ENCODE measurements at regions not wholly inside any gene's neighbourhood (a gene's known extent, or its start where the extent isn't known, plus 50 kb on each side); places are given as distances from the start of the nearest gene placed in this dataset.

DNA sequence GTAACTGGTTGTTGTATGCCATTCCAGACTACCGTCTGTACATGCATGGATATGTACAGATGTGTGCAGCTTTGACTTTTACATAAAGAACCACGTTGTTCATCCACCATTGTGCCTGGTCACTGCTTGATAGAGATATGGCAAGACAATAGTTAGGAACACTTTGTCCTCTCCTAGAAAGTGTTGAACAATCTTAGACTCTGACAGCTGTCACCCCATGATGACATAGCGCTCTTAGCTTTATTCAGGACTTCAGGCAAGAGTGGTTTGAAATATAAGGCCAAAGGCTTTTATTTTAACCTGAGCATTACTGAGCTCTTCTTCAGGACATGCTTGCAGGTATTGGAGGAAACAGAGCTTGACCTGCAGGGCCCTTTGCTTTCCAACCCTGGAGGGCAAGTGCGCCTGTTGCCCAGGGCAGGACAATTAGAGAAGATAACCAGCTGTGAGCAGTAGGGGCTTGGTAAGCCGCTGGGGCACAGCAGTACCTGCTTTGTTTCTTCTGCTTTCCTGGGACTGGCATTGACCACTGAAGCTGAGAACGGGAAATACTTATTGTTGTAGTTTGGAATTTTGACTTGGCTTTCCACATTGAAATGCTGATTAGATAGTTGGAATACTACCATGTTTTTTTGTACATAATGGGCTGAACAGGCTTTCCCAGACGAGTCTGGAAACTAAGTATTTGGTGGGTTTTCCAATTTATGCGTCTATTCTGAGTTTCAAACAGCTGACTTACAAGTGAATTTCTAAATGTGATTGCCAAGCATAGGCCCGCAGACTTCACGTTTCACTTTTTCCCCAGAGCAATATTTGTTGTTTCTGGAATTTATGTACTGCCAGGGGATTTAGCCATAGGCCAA lies 51.1 kb downstream of the GARRE1 start:
- FAIRE-seq = no peak
- no peaks in the 10 kb centered on the region for H3K9me3 Mint-ChIP-seq (ENCODE audit: unreplicated experiment)

GRCh38 chr19:34306213-34306661 lies 51.9 kb downstream of the GARRE1 start:
- Histone ChIP-seq H4K20me1 (ENCODE audit: insufficient read depth, low read length) (peaks cover 22% of the 10 kb centered on the region), H3K79me2 (ENCODE audit: insufficient read depth, low read length) (peaks cover 51% of the 10 kb centered on the region), H3K27ac (ENCODE audit: low read depth, low read length) (no peak overlapping the region), H3K36me3 (ENCODE audit: insufficient read depth, low read length) (peaks cover 18% of the 10 kb centered on the region), H3K9me3 (ENCODE audit: insufficient read depth, low read depth, low read length) (no peaks in the 10 kb centered on the region), H3K9ac (ENCODE audit: low read length) (no peak overlapping the region), H3K4me1 (ENCODE audit: insufficient read depth, low read length) (no peaks in the 10 kb centered on the region), H3K4me2 (ENCODE audit: low read length) (no peak overlapping the region), H3K4me3 (ENCODE audit: insufficient read depth, low read depth, low read length) (no peak overlapping the region), H3K27me3 (ENCODE audit: insufficient read depth, low read length) (no peaks in the 10 kb centered on the region), H2AFZ (ENCODE audit: low read depth, low read length) (no peak overlapping the region)
- H3K4me1 Mint-ChIP-seq (ENCODE audit: low read depth, unreplicated experiment) = peaks cover 8% of the 10 kb centered on the region
- H3K36me3 Mint-ChIP-seq (ENCODE audit: low read depth, unreplicated experiment) = peaks cover 11% of the 10 kb centered on the region
- FAIRE-seq (no peak), DNase-seq (ENCODE audit: low read depth) (no peak)
- peak overlapping the region; percentile 34 for H3K27ac Mint-ChIP-seq (ENCODE audit: unreplicated experiment)
- H3K27me3 Mint-ChIP-seq (ENCODE audit: low read depth, unreplicated experiment) = no peaks in the 10 kb centered on the region
- TF ChIP-seq, protein P1, sequence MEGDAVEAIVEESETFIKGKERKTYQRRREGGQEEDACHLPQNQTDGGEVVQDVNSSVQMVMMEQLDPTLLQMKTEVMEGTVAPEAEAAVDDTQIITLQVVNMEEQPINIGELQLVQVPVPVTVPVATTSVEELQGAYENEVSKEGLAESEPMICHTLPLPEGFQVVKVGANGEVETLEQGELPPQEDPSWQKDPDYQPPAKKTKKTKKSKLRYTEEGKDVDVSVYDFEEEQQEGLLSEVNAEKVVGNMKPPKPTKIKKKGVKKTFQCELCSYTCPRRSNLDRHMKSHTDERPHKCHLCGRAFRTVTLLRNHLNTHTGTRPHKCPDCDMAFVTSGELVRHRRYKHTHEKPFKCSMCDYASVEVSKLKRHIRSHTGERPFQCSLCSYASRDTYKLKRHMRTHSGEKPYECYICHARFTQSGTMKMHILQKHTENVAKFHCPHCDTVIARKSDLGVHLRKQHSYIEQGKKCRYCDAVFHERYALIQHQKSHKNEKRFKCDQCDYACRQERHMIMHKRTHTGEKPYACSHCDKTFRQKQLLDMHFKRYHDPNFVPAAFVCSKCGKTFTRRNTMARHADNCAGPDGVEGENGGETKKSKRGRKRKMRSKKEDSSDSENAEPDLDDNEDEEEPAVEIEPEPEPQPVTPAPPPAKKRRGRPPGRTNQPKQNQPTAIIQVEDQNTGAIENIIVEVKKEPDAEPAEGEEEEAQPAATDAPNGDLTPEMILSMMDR (IDR thresholded peaks at IDR 0.05; ENCODE audit: insufficient read depth, low read depth, low read length) = no peak
- TF ChIP-seq EZH2 (IDR thresholded peaks at IDR 0.05; ENCODE audit: insufficient read depth, low read length) = no peak
- no peak overlapping the region for H3K4me3 Mint-ChIP-seq (ENCODE audit: unreplicated experiment)
- H3K9me3 Mint-ChIP-seq (ENCODE audit: unreplicated experiment) = no peaks in the 10 kb centered on the region

More for the DNA sequence above, 51.1 kb downstream of the GARRE1 start:
- Histone ChIP-seq H3K79me2 (ENCODE audit: insufficient read depth, low read length) (peaks cover 47% of the 10 kb centered on the region), H3K9ac (ENCODE audit: low read length) (no peak overlapping the region), H4K20me1 (ENCODE audit: insufficient read depth, low read length) (peaks cover 22% of the 10 kb centered on the region), H3K9me3 (ENCODE audit: insufficient read depth, low read depth, low read length) (no peaks in the 10 kb centered on the region), H3K36me3 (ENCODE audit: insufficient read depth, low read length) (peaks cover 18% of the 10 kb centered on the region), H3K27me3 (ENCODE audit: insufficient read depth, low read length) (no peaks in the 10 kb centered on the region), H2AFZ (ENCODE audit: low read depth, low read length) (no peak overlapping the region), H3K4me1 (ENCODE audit: insufficient read depth, low read length) (no peaks in the 10 kb centered on the region), H3K27ac (ENCODE audit: low read depth, low read length) (no peak overlapping the region), H3K4me3 (ENCODE audit: insufficient read depth, low read depth, low read length) (no peak overlapping the region), H3K4me2 (ENCODE audit: low read length) (no peak overlapping the region)
- Mint-ChIP-seq H3K4me1 (ENCODE audit: low read depth, unreplicated experiment) (peaks cover 8% of the 10 kb centered on the region), H3K27ac (ENCODE audit: unreplicated experiment) (peak overlapping the region; percentile 34), H3K27me3 (ENCODE audit: low read depth, unreplicated experiment) (no peaks in the 10 kb centered on the region), H3K4me3 (ENCODE audit: unreplicated experiment) (no peak overlapping the region), H3K36me3 (ENCODE audit: low read depth, unreplicated experiment) (peaks cover 12% of the 10 kb centered on the region)
- DNase-seq (ENCODE audit: low read depth) = peak; percentile 25
- TF ChIP-seq, protein P1 (IDR thresholded peaks at IDR 0.05; ENCODE audit: insufficient read depth, low read depth, low read length) = no peak
- TF ChIP-seq EZH2 (IDR thresholded peaks at IDR 0.05; ENCODE audit: insufficient read depth, low read length) = no peak

- H4K20me1 ChIP-seq (ENCODE audit: insufficient read depth, low read length) = peaks cover 22% of the 10 kb centered on the region
Observed at GRCh38 chr19:34306824-34307223, 52.5 kb downstream of the GARRE1 start.

More at GRCh38 chr19:34306824-34307223, 52.5 kb downstream of the GARRE1 start:
- Histone ChIP-seq H3K79me2 (ENCODE audit: insufficient read depth, low read length) (peaks cover 54% of the 10 kb centered on the region), H3K27me3 (ENCODE audit: insufficient read depth, low read length) (no peaks in the 10 kb centered on the region), H3K9ac (ENCODE audit: low read length) (no peak overlapping the region), H3K36me3 (ENCODE audit: insufficient read depth, low read length) (peaks cover 18% of the 10 kb centered on the region), H3K4me2 (ENCODE audit: low read length) (no peak overlapping the region), H3K4me1 (ENCODE audit: insufficient read depth, low read length) (no peaks in the 10 kb centered on the region), H3K27ac (ENCODE audit: low read depth, low read length) (no peak overlapping the region), H2AFZ (ENCODE audit: low read depth, low read length) (no peak overlapping the region), H3K4me3 (ENCODE audit: insufficient read depth, low read depth, low read length) (no peak overlapping the region), H3K9me3 (ENCODE audit: insufficient read depth, low read depth, low read length) (no peaks in the 10 kb centered on the region)
- DNase-seq (ENCODE audit: low read depth) (no peak), FAIRE-seq (no peak)
- TF ChIP-seq, protein P1 (IDR thresholded peaks at IDR 0.05; ENCODE audit: insufficient read depth, low read depth, low read length) = no peak
- TF ChIP-seq EZH2 (IDR thresholded peaks at IDR 0.05; ENCODE audit: insufficient read depth, low read length) = no peak
- Mint-ChIP-seq H3K4me1 (ENCODE audit: low read depth, unreplicated experiment) (peaks cover 8% of the 10 kb centered on the region), H3K27ac (ENCODE audit: unreplicated experiment) (no peak overlapping the region), H3K27me3 (ENCODE audit: low read depth, unreplicated experiment) (no peaks in the 10 kb centered on the region), H3K9me3 (ENCODE audit: unreplicated experiment) (no peaks in the 10 kb centered on the region), H3K36me3 (ENCODE audit: low read depth, unreplicated experiment) (peaks cover 11% of the 10 kb centered on the region), H3K4me3 (ENCODE audit: unreplicated experiment) (no peak overlapping the region)
